ENCODE measurements at regions not wholly inside any gene's neighbourhood (a gene's known extent, or its start where the extent isn't known, plus 50 kb on each side); places are given as distances from the start of the nearest gene placed in this dataset.
A peak's percentile ranks its signal among the peaks of the same experiment; 100 is the strongest.
"Not testable (repeated sequence)": the region's sequence is repeated elsewhere in the genome, so short reads cannot be mapped to it uniquely, and the experiment has no call there.

GRCh38 chrX:146581981-146582712 lies 227.4 kb upstream of the CXorf51B start:
- Histone ChIP-seq H3K4me3 (no peak overlapping the region), H3K4me1 (ENCODE audit: low read depth) (no peaks in the 10 kb centered on the region), H3K27me3 (no peaks in the 10 kb centered on the region), H3K9me3 (ENCODE audit: low read depth) (no peaks in the 10 kb centered on the region), H3K36me3 (no peaks in the 10 kb centered on the region), H3K27ac (no peak overlapping the region)
- DNase-seq (ENCODE audit: low read depth in 1 of 2, low spot score in 1 of 2) = peak in 1 of 2 donors; percentile 7
- no peak for TF ChIP-seq CTCF (IDR thresholded peaks at IDR 0.05; ENCODE audit: low read depth, low read length)

- no peak for TF ChIP-seq CTCF (IDR thresholded peaks at IDR 0.05; ENCODE audit: low read depth, low read length)
- no peaks in the 10 kb centered on the region for H3K4me1 ChIP-seq (ENCODE audit: low read depth)
- H3K27me3 ChIP-seq = no peaks in the 10 kb centered on the region
- H3K27ac ChIP-seq = no peak overlapping the region
- no peak overlapping the region for H3K4me3 ChIP-seq
- H3K9me3 ChIP-seq (ENCODE audit: low read depth) = no peaks in the 10 kb centered on the region
- H3K36me3 ChIP-seq = no peaks in the 10 kb centered on the region
- DNase-seq (ENCODE audit: low read depth in 1 of 2, low spot score in 1 of 2) = no peak
Measured at GRCh38 chrX:146602246-146602645, 207.3 kb upstream of the CXorf51B start.

- Histone ChIP-seq H3K36me3 (no peaks in the 10 kb centered on the region), H3K27ac (no peak overlapping the region), H3K4me3 (no peak overlapping the region), H3K27me3 (no peaks in the 10 kb centered on the region), H3K9me3 (ENCODE audit: low read depth) (no peaks in the 10 kb centered on the region), H3K4me1 (ENCODE audit: low read depth) (no peaks in the 10 kb centered on the region)
- TF ChIP-seq CTCF (IDR thresholded peaks at IDR 0.05; ENCODE audit: low read depth, low read length) = no peak
- no peak for DNase-seq (ENCODE audit: low read depth in 1 of 2, low spot score in 1 of 2)
Measured at GRCh38 chrX:146604196-146604595, 205.4 kb upstream of the CXorf51B start.

GRCh38 chrX:146614663-146615478 lies 194.7 kb upstream of the CXorf51B start:
- Histone ChIP-seq H3K4me1 (ENCODE audit: low read depth) (no peaks in the 10 kb centered on the region), H3K36me3 (no peaks in the 10 kb centered on the region), H3K9me3 (ENCODE audit: low read depth) (no peaks in the 10 kb centered on the region), H3K4me3 (no peak overlapping the region), H3K27me3 (no peaks in the 10 kb centered on the region), H3K27ac (peak overlapping the region; percentile 83)
- peak in 1 of 2 donors; percentile 2 for DNase-seq (ENCODE audit: low read depth in 1 of 2, low spot score in 1 of 2)
- TF ChIP-seq CTCF (IDR thresholded peaks at IDR 0.05; ENCODE audit: low read depth, low read length) = no peak

GRCh38 chrX:146615628-146616348 lies 193.8 kb upstream of the CXorf51B start:
- Histone ChIP-seq H3K9me3 (ENCODE audit: low read depth) (no peaks in the 10 kb centered on the region), H3K4me3 (no peak overlapping the region), H3K4me1 (ENCODE audit: low read depth) (no peaks in the 10 kb centered on the region), H3K27me3 (no peaks in the 10 kb centered on the region), H3K36me3 (no peaks in the 10 kb centered on the region), H3K27ac (peak overlapping the region; percentile 83)
- peak in 1 of 2 donors; percentile 30 for DNase-seq (ENCODE audit: low read depth in 1 of 2, low spot score in 1 of 2)
- no peak for TF ChIP-seq CTCF (IDR thresholded peaks at IDR 0.05; ENCODE audit: low read depth, low read length)

GRCh38 chrX:146619943-146620342 lies 189.6 kb upstream of the CXorf51B start:
- not testable (repeated sequence) for H3K27me3 ChIP-seq; DNase-seq (ENCODE audit: low read depth in 1 of 2, low spot score in 1 of 2); H3K36me3 ChIP-seq; H3K27ac ChIP-seq; H3K9me3 ChIP-seq (ENCODE audit: low read depth); H3K4me3 ChIP-seq; H3K4me1 ChIP-seq (ENCODE audit: low read depth)
